NT2/D1 (cell line): ENCODE measurements at regions not wholly inside any gene's neighbourhood (a gene's known extent, or its start where the extent isn't known, plus 50 kb on each side); places are given as distances from the start of the nearest gene placed in this dataset.

Experiments
- SUZ12 ChIP-seq: IDR thresholded peaks from 2 replicates; pipeline ENCODE4 v1.6.1; 2011; ENCODE audit not compliant: insufficient read length, insufficient read depth; ENCODE audit errors: extremely low read depth
- YY1 ChIP-seq: IDR thresholded peaks from 2 replicates; pipeline ENCODE4 v1.6.1; 2011; ENCODE audit not compliant: insufficient read length, insufficient read depth
- ZNF274 ChIP-seq: IDR thresholded peaks from 2 replicates; pipeline ENCODE4 v1.6.1; 2011; ENCODE audit warnings: mild to moderate bottlenecking, low read depth, low read length

GRCh38 chr18:76216096-76216495 is 278.9 kb downstream of the ZNF516 start:
- no peak for TF ChIP-seq YY1
- no peak for TF ChIP-seq ZNF274
- no peak for TF ChIP-seq SUZ12
